Ascending aorta (tissue), 2 donors: ENCODE measurements at regions not wholly inside any gene's neighbourhood (a gene's known extent, or its start where the extent isn't known, plus 50 kb on each side); places are given as distances from the start of the nearest gene placed in this dataset.

ENCODE experiments used
- DNase-seq, 2 donors: peaks; one replicate each; pipeline ENCODE4 v3.0.0-alpha.2; 2019; ENCODE audit warnings: low spot score in 2 of 2
- H3K27ac ChIP-seq, 2 donors: fragments of 200-600 bp; sonication (generic); one replicate each; pipeline ENCODE4 v1.5.1; 2016 to 2017; ENCODE audit warnings: mild to moderate bottlenecking in 1 of 2
- H3K27me3 ChIP-seq: fragments of 200-600 bp; sonication (generic); one replicate; pipeline ENCODE4 v1.5.1; 2017
- H3K36me3 ChIP-seq, 2 donors: fragments of 200-600 bp; sonication (generic); one replicate each; pipeline ENCODE4 v1.5.1; 2016
- H3K4me1 ChIP-seq, 2 donors: fragments of 200-600 bp; sonication (generic); one replicate each; pipeline ENCODE4 v1.5.1; 2016 to 2017; ENCODE audit warnings: mild to moderate bottlenecking in 1 of 2
- H3K4me3 ChIP-seq, 2 donors: fragments of 200-600 bp; sonication (generic); one replicate each; pipeline ENCODE4 v1.5.1; 2016 to 2017; ENCODE audit warnings: mild to moderate bottlenecking in 1 of 2
- H3K9me3 ChIP-seq, 2 donors: fragments of 200-600 bp; sonication (generic); one replicate each; pipeline ENCODE4 v1.5.1; 2016
- intact Hi-C: fragments of 100-400 bp; cut with DNase I; formaldehyde crosslinking; loops from one replicate; pipeline ENCODE4 v1.15.1; 2023
- TF ChIP-seq, protein P1 (sequence below), 3 experiments: fragments of 200-600 bp in 2 of 3; fragments of 450-650 bp in 1 of 3; sonication (generic) in 2 of 3; IDR thresholded peaks; one replicate each; pipeline ENCODE4 v1.5.1; 2016 to 2019; ENCODE audit warnings: antibody characterized with exemption in 3 of 3, mild to moderate bottlenecking in 1 of 3, moderate library complexity in 1 of 3

DNA sequence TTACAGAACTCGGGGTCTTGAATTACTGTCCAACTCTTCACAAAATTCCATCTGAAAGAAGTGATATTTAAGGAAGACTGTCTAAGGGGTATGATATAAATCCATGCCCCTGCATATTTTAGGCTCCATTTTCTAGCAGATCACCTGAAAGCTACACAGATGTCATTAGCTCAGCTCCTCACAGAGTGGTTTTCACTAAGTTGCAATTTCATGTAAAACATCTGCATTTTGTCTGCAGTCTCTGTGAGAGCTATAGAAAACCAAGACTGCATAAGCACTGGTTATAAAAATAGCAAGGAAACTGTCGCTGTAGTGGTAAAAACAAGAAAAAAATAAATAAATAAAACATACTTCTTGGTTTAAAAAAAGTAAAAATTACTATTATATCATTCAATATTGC, 103.4 kb downstream of the RPL27A start:
- no peak overlapping the region for H3K27ac ChIP-seq
- no peak for DNase-seq
- H3K4me1 ChIP-seq, result peaks cover 0 to 10% of the 10 kb centered on the region in 2 donors
- no peaks in the 10 kb centered on the region for H3K27me3 ChIP-seq
- no peaks in the 10 kb centered on the region for H3K36me3 ChIP-seq
- intact Hi-C loops, result no loop called here
- H3K4me3 ChIP-seq, result no peak overlapping the region
- H3K9me3 ChIP-seq, result no peaks in the 10 kb centered on the region
- TF ChIP-seq, protein P1, sequence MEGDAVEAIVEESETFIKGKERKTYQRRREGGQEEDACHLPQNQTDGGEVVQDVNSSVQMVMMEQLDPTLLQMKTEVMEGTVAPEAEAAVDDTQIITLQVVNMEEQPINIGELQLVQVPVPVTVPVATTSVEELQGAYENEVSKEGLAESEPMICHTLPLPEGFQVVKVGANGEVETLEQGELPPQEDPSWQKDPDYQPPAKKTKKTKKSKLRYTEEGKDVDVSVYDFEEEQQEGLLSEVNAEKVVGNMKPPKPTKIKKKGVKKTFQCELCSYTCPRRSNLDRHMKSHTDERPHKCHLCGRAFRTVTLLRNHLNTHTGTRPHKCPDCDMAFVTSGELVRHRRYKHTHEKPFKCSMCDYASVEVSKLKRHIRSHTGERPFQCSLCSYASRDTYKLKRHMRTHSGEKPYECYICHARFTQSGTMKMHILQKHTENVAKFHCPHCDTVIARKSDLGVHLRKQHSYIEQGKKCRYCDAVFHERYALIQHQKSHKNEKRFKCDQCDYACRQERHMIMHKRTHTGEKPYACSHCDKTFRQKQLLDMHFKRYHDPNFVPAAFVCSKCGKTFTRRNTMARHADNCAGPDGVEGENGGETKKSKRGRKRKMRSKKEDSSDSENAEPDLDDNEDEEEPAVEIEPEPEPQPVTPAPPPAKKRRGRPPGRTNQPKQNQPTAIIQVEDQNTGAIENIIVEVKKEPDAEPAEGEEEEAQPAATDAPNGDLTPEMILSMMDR (IDR thresholded peaks at IDR 0.05), result no peak

- TF ChIP-seq, protein P1 (IDR thresholded peaks at IDR 0.05), result no peak
- DNase-seq, result no peak
- no peaks in the 10 kb centered on the region for H3K9me3 ChIP-seq
Measured at GRCh38 chr11:8786933-8787332, 104.3 kb downstream of the RPL27A start.

GRCh38 chr11:8787372-8787771, 104.8 kb downstream of the RPL27A start:
- Histone ChIP-seq H3K9me3 (no peaks in the 10 kb centered on the region), H3K36me3 (no peaks in the 10 kb centered on the region), H3K4me1 (peaks cover 0 to 10% of the 10 kb centered on the region in 2 donors), H3K4me3 (no peak overlapping the region), H3K27me3 (no peaks in the 10 kb centered on the region), H3K27ac (peak overlapping the region; percentile 24)
- intact Hi-C loops, result no loop called here
- no peak for DNase-seq
- TF ChIP-seq, protein P1 (IDR thresholded peaks at IDR 0.05), result no peak

More at GRCh38 chr11:8786933-8787332, 104.3 kb downstream of the RPL27A start:
- peaks cover 0 to 10% of the 10 kb centered on the region in 2 donors for H3K4me1 ChIP-seq
- no peaks in the 10 kb centered on the region for H3K27me3 ChIP-seq
- no peak overlapping the region for H3K4me3 ChIP-seq
- H3K27ac ChIP-seq, result peak overlapping the region; percentile 24
- no peaks in the 10 kb centered on the region for H3K36me3 ChIP-seq
- intact Hi-C loops, result no loop called here

DNA sequence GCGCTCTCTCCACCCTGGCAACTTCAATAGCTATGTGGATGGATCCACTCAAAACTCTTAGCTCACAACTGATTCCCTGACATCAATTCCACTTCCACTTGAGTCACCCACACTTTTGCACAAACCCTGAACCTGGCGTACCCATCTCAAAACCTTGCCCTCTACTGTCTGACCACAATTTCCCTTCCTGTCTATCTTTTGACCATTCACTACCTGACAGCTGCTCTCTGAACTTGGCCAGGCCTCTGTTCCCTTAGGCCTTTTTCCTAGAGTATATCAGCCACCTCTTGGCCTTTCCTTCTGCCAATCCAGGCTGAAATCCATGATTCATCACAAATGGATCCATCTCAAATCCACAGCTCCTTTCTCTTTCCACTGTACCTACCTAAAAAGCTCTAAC, 106.0 kb downstream of the RPL27A start:
- H3K4me3 ChIP-seq, result no peak overlapping the region
- H3K27me3 ChIP-seq, result no peaks in the 10 kb centered on the region
- intact Hi-C loops, result loop anchor here (2.0 kb wide), 1 partner anchor 18 kb away; no protein-coding TSS in a partner anchor
- H3K36me3 ChIP-seq, result no peaks in the 10 kb centered on the region
- no peaks in the 10 kb centered on the region for H3K9me3 ChIP-seq
- H3K4me1 ChIP-seq, result peaks cover 0 to 10% of the 10 kb centered on the region in 2 donors
- H3K27ac ChIP-seq, result peak overlapping the region; percentile 13 to 25
- no peak for DNase-seq
- TF ChIP-seq, protein P1 (IDR thresholded peaks at IDR 0.05), result no peak

DNA sequence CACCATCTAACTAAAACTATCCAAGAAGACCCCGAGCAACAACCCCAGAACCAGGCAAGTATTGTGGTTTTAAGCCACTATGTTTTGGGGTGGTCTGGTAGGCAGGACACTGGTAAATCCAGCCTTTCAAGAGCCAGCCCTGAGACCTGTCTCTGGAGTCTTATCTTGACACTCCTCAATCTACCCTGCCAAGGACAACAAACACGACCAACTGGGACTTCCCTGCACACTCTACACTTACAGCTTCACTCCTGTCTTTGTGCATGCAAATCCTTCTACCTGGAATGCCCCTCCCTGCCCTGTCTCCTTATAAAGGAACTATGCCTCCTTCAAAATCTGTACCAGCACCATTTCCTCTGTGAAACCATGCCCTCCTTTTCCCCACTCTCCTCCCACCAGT, 107.3 kb downstream of the RPL27A start:
- Histone ChIP-seq H3K27ac (peak overlapping the region in 1 of 2 donors; percentile 25), H3K4me1 (peaks cover 0 to 10% of the 10 kb centered on the region in 2 donors), H3K4me3 (no peak overlapping the region), H3K9me3 (no peaks in the 10 kb centered on the region), H3K36me3 (no peaks in the 10 kb centered on the region), H3K27me3 (no peaks in the 10 kb centered on the region)
- intact Hi-C loops, result loop anchor here (2.0 kb wide), 1 partner anchor 17 kb away; no protein-coding TSS in a partner anchor
- DNase-seq, result no peak
- TF ChIP-seq, protein P1 (IDR thresholded peaks at IDR 0.05), result no peak

DNA sequence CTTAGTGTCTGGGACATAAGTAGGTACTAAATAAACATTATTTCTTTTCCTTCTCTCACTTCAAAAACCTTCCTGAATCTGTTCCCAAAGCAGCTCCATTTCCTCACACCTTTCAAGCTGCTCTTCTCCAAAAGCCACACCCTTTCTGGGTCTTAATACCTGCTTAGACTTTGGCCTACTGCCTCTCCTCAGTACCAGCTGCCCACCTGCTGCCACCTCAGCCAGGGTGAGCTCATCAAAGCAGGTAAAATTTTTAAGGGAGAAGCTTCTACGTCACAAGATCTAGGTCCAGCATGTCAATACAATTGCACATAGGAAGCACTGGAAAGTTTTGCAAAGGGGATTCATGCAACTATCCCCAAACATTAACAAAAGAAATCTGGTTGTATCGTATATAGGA, 108.4 kb downstream of the RPL27A start:
- no peaks in the 10 kb centered on the region for H3K27me3 ChIP-seq
- TF ChIP-seq, protein P1 (IDR thresholded peaks at IDR 0.05), result no peak
- H3K36me3 ChIP-seq, result no peaks in the 10 kb centered on the region
- no peaks in the 10 kb centered on the region for H3K9me3 ChIP-seq
- intact Hi-C loops, result no loop called here
- no peak overlapping the region for H3K4me3 ChIP-seq
- no peak overlapping the region for H3K27ac ChIP-seq
- no peak for DNase-seq
- peaks cover 0 to 10% of the 10 kb centered on the region in 2 donors for H3K4me1 ChIP-seq
